Testis (tissue), 2 donors: ENCODE measurements at regions not wholly inside any gene's neighbourhood (a gene's known extent, or its start where the extent isn't known, plus 50 kb on each side); places are given as distances from the start of the nearest gene placed in this dataset.

Source experiments
- POLR2A ChIP-seq: fragments of 450-650 bp; IDR thresholded peaks from one replicate; pipeline ENCODE4 v1.6.1; 2017; ENCODE audit warnings: antibody characterized with exemption, mild to moderate bottlenecking, moderate library complexity
- TF ChIP-seq, protein P1 (sequence below), 3 experiments: fragments of 450-650 bp in 2 of 3; fragments of 200-600 bp in 1 of 3; sonication (generic) in 1 of 3; IDR thresholded peaks; one replicate each; pipeline ENCODE4 v1.5.1; 2016 to 2019; ENCODE audit warnings: antibody characterized with exemption in 3 of 3, mild to moderate bottlenecking in 2 of 3, moderate library complexity in 1 of 3

GRCh38 chr16:72299684-72300243 lies 127.8 kb upstream of the PMFBP1 start:
- TF ChIP-seq, protein P1, sequence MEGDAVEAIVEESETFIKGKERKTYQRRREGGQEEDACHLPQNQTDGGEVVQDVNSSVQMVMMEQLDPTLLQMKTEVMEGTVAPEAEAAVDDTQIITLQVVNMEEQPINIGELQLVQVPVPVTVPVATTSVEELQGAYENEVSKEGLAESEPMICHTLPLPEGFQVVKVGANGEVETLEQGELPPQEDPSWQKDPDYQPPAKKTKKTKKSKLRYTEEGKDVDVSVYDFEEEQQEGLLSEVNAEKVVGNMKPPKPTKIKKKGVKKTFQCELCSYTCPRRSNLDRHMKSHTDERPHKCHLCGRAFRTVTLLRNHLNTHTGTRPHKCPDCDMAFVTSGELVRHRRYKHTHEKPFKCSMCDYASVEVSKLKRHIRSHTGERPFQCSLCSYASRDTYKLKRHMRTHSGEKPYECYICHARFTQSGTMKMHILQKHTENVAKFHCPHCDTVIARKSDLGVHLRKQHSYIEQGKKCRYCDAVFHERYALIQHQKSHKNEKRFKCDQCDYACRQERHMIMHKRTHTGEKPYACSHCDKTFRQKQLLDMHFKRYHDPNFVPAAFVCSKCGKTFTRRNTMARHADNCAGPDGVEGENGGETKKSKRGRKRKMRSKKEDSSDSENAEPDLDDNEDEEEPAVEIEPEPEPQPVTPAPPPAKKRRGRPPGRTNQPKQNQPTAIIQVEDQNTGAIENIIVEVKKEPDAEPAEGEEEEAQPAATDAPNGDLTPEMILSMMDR (IDR thresholded peaks at IDR 0.05) = no peak
- TF ChIP-seq POLR2A = no peak
